RPMI7951 (cell line): ENCODE measurements at regions not wholly inside any gene's neighbourhood (a gene's known extent, or its start where the extent isn't known, plus 50 kb on each side); places are given as distances from the start of the nearest gene placed in this dataset.
"Not testable (repeated sequence)": the region's sequence is repeated elsewhere in the genome, so short reads cannot be mapped to it uniquely, and the experiment has no call there.

Source experiments
- DNase-seq: peaks from one replicate; pipeline ENCODE4 v3.0.0-alpha.2; 2012; ENCODE audit warnings: low read depth

DNA sequence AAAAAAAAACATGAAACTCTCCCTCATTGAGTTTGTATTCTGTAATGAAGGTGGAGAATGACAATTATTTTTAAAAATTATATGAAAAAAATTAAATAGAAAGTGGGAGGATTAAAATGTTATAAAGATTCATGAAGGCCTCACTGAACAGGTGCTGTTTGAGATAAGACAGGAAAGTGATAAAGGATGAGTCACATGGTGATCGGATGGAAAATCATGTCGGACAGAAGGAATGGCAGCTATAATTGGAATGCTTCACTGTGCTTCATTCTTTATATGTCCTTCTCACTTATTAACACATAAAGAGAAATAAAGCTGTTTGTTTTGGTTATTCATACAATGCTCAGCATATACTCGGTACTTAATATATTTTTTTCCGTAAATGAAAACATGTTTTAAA is 464.5 kb upstream of the RGMB start:
- DNase-seq, result peak; percentile 42

DNA sequence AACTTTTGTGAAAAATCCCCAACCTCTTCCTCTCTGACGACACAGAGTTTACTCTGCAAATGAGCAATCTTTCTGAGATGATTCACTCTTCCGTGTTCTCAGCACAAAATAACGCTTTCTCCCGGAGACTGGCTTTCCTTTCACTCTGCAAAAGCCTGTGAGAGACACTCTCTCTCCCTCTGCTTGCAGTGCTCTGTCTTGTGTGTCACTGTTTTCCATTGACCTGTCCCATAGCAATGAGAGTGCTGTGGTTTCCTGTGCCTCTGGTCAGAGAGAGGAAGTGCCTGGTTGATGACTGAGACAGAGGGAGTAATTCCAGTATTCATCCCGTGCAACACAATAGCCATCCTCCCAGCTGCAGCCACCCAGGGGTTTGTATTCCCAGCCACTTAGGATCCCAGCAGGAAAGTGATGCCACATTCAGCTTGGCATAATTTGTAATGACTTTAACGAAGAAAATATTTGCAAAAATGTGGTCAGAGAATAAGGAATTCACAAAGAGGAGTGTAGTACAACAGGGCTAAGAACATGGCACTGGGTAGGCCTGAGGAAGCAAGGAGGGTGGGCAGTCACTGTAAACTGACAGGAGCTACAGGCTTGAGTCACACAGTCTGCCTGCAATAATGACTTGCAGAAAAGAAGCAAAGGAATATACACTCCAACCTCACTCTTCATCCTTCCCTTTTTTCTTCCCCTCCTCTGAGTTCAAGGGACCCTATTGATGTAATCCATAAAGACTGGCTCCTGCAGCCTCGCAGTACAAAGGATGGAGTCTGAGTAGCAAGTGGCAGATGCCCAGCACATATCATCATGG is 463.5 kb upstream of the RGMB start:
- peak; percentile 98 for DNase-seq

DNA sequence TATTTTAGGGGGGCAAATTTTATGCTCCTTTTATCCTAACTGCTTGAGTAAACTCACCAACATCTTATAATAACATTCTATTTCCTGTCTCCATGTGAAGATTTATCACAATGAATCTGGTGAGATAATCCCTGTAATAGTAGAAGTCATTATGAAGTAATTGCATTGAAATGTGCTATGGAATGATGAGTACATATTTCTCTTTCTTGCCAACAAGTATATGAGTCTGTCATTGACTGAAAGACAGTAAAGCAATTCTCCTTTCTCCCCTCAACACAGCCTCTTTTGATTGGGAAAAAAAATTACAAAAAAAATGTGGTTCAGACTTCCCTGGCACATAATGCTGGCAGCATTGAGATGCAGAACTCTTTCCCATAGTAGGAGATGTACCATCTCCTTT is 459.2 kb upstream of the RGMB start:
- DNase-seq, result peak; percentile 64

DNA sequence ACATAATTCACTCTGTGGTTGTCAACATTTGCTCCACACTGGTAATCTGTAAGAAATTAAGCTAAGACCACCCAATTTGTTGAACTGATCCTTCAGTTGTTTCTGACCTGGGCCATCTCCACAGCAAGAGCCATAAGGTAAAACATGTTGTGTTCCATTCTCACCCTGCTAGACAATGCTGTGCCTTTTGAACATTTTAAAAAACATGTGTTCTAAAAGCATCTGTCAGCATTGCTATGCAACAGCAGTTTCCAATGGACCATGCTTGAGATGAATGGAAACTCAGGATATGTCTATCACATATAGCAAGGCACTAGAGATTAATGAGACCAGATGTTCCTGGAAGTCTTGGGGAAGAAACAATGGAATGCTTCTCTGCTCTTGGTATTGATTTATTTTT is 455.1 kb upstream of the RGMB start:
- DNase-seq, result no peak

DNA sequence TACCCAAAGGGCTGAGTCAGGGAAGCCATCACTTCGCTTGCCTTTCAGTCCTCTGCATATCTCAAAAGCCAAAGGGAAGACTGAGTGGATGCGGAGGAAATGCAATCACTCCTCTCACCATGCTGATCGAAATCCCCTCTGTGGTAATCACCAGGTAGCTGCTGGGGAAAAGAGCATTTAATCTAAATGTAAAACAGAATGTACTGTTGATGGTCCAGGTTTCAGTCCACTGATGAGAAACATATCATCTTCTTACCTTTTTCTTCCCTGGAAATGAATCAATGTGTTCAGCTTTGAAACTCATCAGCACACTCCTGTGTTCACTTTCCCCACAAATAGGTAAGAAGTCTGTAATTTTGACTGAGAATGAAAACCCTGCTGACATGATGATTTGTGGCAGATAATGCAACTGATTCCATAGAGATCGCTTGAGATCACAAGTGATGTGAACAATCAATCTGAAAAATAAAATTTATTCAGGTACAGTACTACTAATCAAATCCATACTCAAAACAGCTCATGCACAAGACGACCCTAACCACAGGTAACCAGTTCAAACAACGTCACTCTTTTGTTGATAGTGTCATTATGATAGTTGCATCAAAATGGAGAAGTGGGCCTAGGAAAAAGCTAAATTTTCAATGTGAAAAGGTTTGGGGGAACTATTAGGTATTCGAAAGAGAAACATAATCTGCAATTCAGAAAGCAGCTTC is 454.0 kb upstream of the RGMB start:
- DNase-seq, result no peak

DNA sequence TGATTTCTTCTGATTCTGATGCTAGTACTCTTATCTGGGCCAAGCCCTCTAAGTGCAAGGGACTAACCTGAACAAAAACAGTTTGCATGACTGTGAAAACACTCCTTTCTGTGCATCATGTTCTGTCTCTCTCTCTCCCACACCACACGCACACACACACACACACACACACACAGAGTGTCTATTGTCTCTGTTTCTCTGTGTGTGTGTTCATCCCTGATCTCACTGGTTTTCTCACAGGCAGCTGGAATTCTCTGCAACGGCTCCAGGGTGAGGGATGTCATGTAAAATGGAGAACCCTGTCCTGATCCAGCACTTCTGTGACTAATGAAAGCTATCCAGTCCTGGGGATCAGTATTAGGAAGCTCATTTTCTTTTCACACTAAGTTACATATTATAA is 453.1 kb upstream of the RGMB start:
- no peak for DNase-seq

DNA sequence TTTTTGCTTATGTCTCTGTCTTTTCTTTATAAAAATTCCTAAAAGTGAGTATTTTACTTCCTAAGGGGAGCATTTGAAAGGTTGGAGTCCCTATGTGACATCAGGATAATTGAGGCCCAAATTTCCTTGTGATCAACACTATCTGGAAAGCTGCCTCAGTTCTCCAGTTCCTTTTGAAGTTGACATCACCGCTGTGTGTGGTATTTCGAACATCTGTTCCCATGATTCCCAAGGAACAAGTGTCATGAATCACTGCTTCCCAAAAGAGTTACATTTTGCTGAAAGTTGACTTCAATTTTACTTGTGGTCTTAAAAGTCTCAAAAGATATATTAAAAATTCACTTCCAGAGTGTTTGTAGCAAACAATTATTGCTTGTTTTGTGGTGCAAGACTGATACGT is 452.1 kb upstream of the RGMB start:
- no peak for DNase-seq

DNA sequence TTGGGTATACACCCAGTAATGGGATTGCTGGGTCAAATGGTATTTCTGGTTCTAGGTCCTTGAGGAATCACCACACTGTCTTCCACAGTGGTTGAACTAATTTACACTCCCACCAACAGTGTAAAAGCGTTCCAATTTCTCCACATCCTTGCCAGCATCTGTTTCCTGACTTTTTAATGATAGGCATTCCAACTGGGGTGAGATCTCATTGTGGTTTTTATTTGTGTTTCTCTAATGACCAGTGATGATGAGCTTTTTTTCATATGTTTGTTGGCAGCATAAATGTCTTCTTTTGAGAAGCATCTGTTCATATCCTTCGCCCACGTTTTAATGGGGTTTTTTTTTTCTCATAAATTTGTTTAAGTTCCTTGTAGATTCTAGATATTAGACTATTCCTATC is 448.3 kb upstream of the RGMB start:
- DNase-seq, result not testable (repeated sequence)

DNA sequence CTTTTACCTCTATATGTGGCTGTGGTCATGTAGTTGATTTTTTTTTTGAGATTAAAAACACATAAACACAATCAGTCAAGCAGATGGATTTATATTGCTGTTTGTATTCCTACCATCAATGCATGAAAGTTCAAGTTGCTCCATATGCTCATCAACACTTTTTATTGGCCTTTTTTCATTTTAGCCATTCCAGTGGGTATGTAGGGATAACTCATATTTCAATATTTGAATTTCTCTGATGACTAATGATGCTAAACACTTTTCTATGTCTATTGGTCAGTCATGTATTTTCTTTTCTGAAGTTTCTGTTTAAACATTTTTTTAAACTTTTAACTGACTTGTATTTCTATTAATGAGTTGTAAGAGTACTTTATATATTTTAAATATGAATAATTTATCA is 445.4 kb upstream of the RGMB start:
- no peak for DNase-seq

DNA sequence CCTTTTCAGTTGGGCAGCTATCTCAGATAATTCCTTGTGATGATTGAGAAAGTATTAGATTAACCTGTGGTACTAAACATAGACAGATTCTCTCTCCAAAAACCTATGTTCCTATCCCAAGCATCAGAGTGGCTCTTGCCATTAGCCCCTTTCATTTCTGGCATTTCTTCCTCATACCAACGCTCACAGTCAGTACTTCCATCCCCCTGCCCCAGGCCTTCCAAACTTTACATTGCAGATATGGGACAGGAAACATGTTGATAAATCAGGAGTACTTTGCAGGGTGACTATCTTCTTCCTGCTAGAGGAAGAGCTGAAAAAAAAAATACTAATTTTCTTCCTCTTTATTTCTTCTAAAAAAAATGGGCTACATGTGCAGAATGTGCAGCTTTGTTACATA is 442.6 kb upstream of the RGMB start:
- DNase-seq, result no peak

DNA sequence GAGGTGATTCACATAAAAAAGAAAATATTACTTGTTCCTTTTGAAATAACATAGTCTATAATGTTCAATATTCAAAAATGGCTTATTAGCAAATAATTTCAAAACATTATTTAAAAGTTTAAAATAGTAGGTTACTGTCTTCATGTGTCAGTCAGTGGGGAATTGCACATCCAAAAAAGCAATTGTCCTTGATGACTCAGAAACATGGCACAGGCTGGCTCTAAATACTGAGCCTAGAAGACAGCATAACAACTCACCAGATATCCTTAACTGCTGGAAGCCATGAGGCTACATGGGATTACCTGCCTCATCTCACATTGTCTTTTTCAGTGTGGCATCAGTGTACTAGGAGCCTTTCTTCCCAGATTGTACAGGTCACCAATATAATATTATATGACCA is 439.5 kb upstream of the RGMB start:
- peak; percentile 13 for DNase-seq

DNA sequence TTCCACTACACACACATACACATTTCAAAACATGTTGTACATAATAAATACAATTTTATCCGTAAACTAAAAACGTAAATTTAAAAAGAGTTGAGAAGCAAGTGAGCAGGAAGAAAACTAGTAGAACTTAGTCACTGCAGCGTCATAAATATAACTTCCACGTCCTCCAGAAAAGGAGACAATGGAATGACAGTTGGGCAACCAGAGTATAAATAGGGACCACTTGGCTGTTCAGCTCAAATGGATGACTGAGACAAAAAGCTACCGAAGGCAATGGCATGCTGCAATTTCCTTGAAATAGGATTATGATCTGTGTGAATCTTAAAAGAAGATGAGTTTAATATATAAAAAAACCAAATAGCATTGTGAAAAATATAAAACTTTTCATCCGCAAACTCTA is 438.5 kb upstream of the RGMB start:
- DNase-seq, result no peak

DNA sequence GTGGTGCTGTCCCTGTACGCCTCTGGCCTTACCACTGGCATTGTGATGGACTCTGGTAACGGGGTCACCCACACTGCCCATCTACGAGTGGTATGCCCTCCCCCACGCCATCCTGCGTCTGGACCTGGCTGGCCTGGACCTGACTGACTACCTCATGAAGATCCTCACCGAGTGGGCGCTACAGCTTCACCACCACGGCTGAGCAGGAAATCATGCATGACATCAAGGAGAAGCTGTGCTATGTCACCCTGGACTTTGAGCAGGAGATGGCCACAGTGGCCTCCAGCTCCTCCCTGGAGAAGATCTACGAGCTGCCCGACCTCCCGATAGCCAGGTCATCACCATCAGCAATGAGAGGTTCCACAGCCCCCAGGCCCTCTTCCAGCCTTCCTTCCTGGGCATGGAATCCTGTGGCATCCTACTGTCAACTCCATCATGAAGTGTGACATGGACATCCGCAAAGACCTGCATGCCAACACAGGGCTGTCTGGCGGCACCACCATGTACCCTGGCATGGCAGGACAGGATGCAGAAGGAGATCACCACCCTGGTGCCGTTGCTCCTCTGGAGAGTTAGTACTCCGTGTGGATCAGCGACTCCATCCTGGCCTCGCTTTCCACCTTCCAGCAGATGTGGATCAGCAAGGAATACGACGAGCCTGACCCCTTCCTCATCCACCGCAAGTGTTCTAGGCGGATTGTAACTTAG is 434.2 kb upstream of the RGMB start:
- no peak for DNase-seq

DNA sequence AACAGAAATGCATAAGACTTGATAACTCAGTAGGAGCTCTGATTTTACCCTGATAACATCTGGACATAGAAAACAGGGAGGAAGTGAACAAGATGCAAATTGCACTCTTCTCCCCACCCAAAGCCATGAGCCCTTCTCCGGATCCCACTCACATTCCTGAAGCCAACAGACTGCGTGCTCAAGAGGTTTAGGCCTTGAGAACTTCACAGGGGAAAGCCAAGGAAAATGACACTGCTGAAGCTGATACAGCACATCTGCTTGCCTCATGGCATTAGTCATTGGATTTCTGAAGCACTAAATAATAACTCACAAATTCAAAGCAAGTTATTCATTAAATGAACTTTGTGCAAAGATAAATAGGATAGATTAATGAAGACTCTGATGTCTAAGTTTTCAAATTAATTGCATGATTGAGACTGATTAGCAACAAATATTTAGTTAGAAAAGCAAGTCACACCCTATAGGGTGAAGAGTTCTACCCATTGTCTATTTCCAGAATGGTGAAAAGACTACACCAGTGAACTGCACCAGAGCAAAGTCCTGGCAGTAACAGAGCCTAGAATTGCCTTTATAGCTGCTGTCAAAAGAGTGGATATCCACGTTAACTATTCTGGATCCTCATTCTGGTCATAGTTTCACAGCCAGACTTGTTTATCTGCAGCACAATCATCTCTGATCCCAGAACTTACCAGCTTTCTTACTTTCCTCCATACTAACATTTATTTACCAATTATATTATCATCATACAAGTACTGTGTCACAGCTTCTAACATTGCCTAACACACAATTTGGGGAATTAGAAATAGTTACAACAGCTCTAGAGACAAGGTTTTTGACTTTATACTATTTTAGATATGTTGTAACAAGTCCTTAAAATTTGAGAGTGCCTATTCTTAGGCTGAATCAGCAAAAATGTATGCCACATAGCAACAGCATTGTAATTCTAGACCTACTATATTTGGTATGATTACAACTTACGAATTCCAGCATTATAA is 432.1 kb upstream of the RGMB start:
- peak; percentile 86 for DNase-seq

DNA sequence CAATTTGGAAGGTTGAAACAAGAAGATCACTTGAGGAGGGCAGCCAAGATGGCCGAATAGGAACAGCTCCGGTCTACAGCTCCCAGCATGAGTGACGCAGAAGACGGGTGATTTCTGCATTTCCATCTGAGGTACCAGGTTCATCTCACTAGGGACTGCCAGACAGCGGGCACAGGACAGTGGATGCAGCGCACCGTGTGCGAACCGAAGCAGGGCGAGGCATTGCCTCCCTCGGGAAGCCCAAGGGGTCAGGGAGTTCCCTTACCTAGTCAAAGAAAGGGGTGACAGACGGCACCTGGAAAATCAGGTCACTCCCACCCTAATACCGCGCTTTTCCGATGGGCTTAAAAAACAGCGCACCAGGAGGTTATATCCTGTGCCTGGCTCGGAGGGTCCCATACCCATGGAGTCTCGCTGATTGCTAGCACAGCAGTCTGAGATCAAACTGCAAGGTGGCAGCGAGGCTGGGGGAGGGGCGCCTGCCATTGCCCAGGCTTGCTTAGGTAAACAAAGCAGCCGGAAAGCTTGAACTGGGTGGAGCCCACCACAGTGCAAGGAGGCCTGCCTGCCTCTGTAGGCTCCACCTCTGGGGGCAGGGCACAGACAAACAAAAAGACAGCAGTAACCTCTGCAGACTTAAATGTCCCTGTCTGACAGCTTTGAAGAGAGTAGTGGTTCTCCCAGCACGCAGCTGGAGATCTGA is 430.4 kb upstream of the RGMB start:
- not testable (repeated sequence) for DNase-seq

DNA sequence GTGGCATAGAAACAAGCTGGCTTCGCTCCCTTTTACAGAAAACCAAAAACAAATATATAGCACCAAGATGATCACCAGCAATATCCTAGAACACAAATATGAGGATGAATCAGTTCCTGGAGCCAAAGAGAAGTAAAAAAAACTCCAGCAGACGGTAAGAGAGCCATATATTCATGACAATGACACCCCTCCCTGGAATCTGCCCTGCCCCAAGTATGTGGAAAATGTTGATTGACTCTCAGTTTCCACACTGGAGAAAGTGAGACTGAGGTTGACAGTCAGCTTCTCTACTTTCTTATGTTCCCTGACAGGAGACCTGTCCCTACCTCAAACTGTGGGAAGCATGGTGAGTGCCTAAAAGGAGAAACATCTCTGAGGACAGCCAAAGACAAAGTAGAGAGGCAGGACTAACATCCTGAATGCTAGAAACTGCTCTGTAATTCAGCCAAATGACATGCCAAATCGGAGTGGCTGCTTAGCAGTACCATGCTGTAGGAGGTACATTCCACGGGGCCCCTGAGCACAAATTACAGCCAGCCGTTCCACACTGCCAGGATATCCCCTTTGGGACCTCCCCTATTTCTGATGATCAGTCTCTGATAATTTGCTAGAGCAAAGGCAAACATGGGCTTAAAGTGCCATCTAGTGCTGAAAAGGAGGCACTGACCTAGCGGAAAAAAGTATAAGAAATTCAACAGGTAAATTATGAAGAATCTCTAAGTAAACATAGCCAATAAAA is 424.0 kb upstream of the RGMB start:
- DNase-seq, result peak; percentile 34

DNA sequence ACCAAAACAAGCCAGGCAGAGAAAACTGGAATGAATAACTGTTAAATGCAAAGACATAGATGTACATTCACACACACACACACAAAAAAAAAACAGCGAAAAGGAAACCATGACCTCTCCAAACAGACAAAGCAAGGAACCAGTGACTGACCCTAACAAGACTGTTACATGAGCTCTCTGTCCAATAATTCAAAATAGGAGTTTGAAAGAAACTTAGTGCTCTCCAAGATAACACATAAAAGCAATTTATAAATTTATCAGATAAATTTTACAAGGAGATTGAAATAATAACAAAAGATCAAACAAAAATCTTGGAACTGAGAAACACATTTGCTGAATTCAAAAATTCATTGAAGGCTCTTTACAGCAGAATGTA is 423.5 kb upstream of the RGMB start:
- no peak for DNase-seq

DNA sequence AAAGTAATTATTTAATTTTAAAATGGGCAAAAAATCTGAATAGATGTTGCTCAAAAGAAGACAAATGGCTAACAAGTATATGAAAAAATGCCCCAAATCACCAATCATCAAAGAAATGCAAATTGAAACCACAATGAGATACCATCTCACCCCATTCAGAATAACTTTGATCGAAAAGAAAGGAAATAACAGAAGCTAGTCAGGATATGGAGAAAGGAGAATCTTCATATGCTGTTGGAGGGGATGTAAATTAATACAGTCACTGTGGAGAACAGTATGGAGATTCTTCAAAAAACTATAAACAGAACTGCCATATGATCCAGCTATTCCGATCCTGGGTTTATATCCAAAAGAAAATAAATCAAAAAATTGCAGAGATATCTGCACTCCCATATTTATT is 418.5 kb upstream of the RGMB start:
- no peak for DNase-seq

DNA sequence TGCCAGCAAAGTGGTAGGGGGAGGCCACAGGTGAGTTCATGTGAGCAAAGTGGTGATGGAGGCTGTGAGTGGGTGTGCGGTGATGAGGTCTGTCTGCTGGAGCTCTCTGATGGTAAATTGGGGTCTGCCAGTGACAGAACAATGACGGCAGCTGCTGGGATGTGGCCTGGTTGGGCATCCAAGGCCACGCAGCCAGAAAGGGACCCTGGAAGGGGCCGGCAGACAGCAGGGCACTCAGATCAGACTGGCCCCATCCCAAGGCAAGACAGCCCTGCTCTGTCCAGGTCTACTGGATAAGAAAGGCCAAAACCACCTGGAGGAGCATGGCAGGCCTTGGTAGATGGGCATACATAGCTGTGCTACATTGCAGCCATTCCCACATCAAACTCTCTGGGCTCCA is 412.9 kb upstream of the RGMB start:
- no peak for DNase-seq

DNA sequence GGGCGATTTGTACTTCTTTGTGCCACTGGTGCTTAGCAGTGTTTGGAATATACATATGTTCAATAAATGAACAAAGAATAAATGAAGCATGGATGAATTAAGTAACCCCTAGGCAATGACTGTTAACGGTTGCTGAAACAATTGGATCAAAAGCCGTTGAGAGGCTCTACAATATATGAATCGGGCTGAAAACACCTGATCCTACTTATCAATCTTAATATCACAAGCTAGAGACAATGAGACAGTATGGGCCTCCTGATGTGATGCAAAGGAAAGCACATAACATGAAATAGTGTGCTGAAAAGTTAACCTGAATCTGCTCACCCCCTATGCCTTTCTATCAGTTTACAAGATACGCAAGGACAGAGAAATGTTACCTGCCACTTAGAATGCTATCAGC is 410.3 kb upstream of the RGMB start:
- DNase-seq, result no peak
